PC-9 (cell line): ENCODE measurements at regions not wholly inside any gene's neighbourhood (a gene's known extent, or its start where the extent isn't known, plus 50 kb on each side); places are given as distances from the start of the nearest gene placed in this dataset.

Source experiments
- CTCF ChIP-seq: fragments of 200-600 bp; sonication (generic); conservative IDR thresholded peaks from 2 replicates; pipeline ENCODE4 v1.6.1; 2017; ENCODE audit warnings: mixed run types, antibody characterized with exemption, mild to moderate bottlenecking, moderate library complexity
- EZH2 ChIP-seq: fragments of 200-600 bp; sonication (generic); IDR thresholded peaks from 2 replicates; pipeline ENCODE4 v1.8.0; 2017; ENCODE audit warnings: antibody characterized with exemption, low read depth

- TF ChIP-seq EZH2: no peak
- TF ChIP-seq CTCF: no peak
These were observed 199.2 kb downstream of the ACTL7B start for GRCh38 chr9:108656566-108656965.
